Naive thymus-derived CD8-positive, alpha-beta T cell (primary cell): ENCODE measurements at regions not wholly inside any gene's neighbourhood (a gene's known extent, or its start where the extent isn't known, plus 50 kb on each side); places are given as distances from the start of the nearest gene placed in this dataset.

Source experiments
- ATAC-seq, 2 donors: fragments of 150-1000 bp; cut with Tn5 transposase in 1 of 2; sonication (Bioruptor Pico), chemical (Tn5 transposase) in 1 of 2; 1 replicate in 1 of 2; 2 replicates in 1 of 2; pipeline ENCODE4 v1.10.0; 2021; ENCODE audit warnings: mild to moderate bottlenecking in 2 of 2, moderate library complexity in 2 of 2
- POLR2A ChIA-PET: fragments of 350-600 bp; sonication (Branson Sonifier 250); formaldehyde crosslinking; loops from one replicate; lab custom pipeline; 2021; ENCODE audit warnings: antibody characterized with exemption; lab: Charles Lee
- DNase-seq, 10 donors: peaks; one replicate each; pipeline versions ENCODE4 v3.0.0 to v3.0.0-alpha.2; 2020 to 2022
- H3K27ac Mint-ChIP-seq, 10 donors: one replicate each; pipeline ENCODE4 v1.8.0; 2020 to 2022; ENCODE audit warnings: mild to moderate bottlenecking in 10 of 10, mixed read lengths in 10 of 10, moderate library complexity in 4 of 10, inconsistent platforms in 1 of 10
- H3K27me3 Mint-ChIP-seq, 5 donors: one replicate each; pipeline ENCODE4 v1.8.0; 2021 to 2022; ENCODE audit warnings: mixed read lengths in 5 of 5
- H3K36me3 Mint-ChIP-seq, 3 donors: one replicate each; pipeline ENCODE4 v1.8.0; 2020 to 2022; ENCODE audit warnings: mixed read lengths in 3 of 3, mild to moderate bottlenecking in 2 of 3, inconsistent platforms in 1 of 3
- H3K4me1 Mint-ChIP-seq, 4 donors: one replicate each; pipeline ENCODE4 v1.8.0; 2021 to 2022; ENCODE audit warnings: mixed read lengths in 4 of 4
- H3K4me3 Mint-ChIP-seq, 10 donors: one replicate each; pipeline ENCODE4 v1.8.0; 2020 to 2022; ENCODE audit warnings: mild to moderate bottlenecking in 10 of 10, mixed read lengths in 10 of 10, moderate library complexity in 6 of 10, inconsistent platforms in 1 of 10
- H3K9me3 Mint-ChIP-seq, 9 donors: one replicate each; pipeline ENCODE4 v1.8.0; 2020 to 2022; ENCODE audit warnings: mixed read lengths in 9 of 9, mild to moderate bottlenecking in 3 of 9, inconsistent platforms in 1 of 9, moderate library complexity in 1 of 9

DNA sequence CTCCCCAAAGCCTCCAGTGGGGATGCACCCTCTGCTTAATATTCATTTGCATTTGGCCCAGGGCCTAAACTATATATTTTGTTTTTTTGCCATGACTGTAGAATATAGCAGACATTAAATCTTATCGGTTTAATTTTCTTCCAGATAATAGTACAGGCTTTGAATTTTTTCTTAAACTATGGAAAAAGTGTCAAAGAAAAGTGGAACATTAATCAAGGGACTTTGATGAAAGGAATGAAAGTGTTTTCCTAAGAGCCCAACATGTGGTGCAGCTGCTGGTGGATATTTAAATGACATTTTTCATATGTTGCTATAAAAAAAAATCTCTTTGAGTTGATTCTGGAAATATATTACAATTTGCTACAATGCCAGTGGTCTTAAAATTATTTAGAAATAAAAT lies 346.8 kb downstream of the CYP26B1 start:
- Mint-ChIP-seq H3K4me3 (no peak overlapping the region), H3K4me1 (no peaks in the 10 kb centered on the region), H3K27ac (no peak overlapping the region), H3K9me3 (no peaks in the 10 kb centered on the region), H3K36me3 (no peaks in the 10 kb centered on the region), H3K27me3 (peaks cover 0 to 20% (median 5%) of the 10 kb centered on the region in 5 donors)
- DNase-seq (no peak), ATAC-seq (no peak)
- POLR2A ChIA-PET, result no interaction called here

DNA sequence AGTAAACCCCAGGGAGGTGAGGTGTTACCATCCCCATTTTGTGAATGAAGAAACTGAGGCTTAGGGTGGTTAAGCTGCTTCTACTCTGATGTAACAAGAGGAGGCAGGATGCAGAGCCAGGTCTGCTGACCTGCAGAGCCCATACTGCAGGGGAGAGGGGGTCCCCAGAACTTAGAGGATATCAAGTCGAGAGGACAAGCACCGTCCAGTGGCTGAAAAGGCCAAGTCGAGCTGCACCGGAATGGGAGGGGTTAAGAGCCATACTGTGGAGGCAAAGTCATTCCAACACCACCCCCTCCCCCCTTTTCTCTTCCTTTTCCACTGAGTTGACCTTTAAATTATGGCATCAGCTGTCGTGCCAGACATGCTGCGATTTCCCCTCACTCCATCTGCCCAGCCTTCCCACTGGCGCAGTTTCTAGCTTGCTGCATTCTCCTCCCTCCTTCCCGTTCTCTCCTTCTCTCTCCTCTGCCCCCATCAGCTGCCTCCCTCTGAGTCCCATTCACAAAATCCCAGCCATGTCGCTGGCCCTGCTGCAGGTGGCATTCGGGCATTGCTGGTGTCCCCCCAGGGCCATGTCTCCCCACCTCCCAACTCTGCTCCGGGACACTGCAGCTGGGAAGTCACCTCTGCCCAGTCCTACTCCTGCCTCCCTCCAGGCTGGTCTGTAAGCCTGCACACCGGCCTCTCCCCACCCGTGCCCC lies 346.9 kb downstream of the DYSF start:
- no peaks in the 10 kb centered on the region for H3K36me3 Mint-ChIP-seq
- no peaks in the 10 kb centered on the region for H3K4me1 Mint-ChIP-seq
- peak in 1 of 10 donors; percentile 34 for DNase-seq
- peak overlapping the region in 1 of 10 donors; percentile 81 for H3K27ac Mint-ChIP-seq
- H3K9me3 Mint-ChIP-seq, result no peaks in the 10 kb centered on the region
- H3K27me3 Mint-ChIP-seq, result peaks cover 0 to 20% (median 5%) of the 10 kb centered on the region in 5 donors
- no peak for ATAC-seq
- POLR2A ChIA-PET, result no interaction called here
- no peak overlapping the region for H3K4me3 Mint-ChIP-seq

DNA sequence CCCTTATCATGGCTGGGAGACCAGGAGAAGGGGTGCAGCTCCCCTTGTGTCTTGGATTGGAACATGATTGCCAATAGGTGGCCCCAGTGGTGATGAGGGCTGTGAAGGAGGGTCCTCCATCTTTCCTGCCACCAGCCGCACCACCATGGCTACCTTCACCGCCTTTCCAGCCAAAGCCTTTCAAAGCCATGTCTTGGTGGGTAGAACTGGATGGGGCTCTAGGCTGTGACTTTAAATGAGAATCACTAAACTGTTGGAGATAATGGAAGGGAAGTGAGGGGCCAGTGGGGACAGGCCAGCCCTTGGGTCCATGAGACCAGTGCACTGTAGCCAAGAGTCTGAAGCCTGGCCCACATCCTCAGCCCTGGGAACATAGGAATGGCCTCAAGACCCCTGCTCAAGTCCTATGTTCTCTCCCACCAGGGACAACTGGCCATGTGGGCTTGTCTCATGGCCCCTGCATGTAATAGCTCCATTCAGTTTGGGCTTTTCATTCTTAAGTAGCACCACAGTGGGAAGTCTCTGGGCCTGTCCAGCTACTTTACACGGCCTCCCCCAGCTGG lies 345.7 kb downstream of the DYSF start:
- no peaks in the 10 kb centered on the region for H3K9me3 Mint-ChIP-seq
- DNase-seq (no peak), ATAC-seq (no peak)
- H3K27ac Mint-ChIP-seq, result no peak overlapping the region
- POLR2A ChIA-PET, result no interaction called here
- peaks cover 0 to 17% (median 4%) of the 10 kb centered on the region in 5 donors for H3K27me3 Mint-ChIP-seq
- no peak overlapping the region for H3K4me3 Mint-ChIP-seq
- H3K36me3 Mint-ChIP-seq, result no peaks in the 10 kb centered on the region
- no peaks in the 10 kb centered on the region for H3K4me1 Mint-ChIP-seq

DNA sequence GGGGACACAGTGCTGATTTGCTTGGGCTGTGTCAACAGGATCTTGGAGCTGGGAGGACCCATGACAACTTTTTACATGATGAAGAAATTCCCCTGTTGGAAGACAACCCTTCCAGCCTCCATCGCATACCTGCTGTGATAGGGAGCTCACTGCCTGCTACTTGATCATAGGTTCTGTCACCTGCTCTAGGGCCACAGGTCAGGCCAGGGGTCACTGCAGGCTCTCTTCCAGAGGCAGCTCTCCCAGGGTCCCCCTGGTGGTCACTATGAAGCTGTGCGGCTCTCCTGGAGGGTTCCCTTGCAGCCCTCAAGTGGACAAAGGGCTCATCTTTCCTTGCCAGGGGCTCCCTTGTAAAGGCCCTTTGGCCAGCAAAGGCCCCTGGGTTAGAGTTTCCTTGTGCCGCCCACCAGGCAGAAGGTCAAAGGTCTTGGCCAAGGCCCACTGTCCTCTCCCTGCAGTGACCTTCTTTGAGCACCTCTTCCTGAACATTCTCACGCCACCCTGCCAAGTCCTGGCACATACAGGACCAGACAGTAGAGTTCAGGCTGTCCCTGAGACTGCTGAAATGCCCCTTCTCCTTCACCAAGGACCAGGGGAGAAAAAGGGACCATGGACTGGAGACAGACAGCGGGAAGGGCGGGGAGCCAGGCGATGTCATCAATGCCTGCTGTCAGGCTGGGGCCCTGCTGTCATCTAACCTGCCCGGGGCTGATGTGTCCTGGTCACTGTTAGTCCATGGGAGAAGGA lies 345.1 kb downstream of the DYSF start:
- Mint-ChIP-seq H3K36me3 (no peaks in the 10 kb centered on the region), H3K27ac (no peak overlapping the region), H3K4me1 (no peaks in the 10 kb centered on the region), H3K9me3 (no peaks in the 10 kb centered on the region), H3K4me3 (no peak overlapping the region), H3K27me3 (peaks cover 0 to 17% (median 4%) of the 10 kb centered on the region in 5 donors)
- ATAC-seq (no peak), DNase-seq (peak in 1 of 10 donors; percentile 5)
- POLR2A ChIA-PET, result no interaction called here

DNA sequence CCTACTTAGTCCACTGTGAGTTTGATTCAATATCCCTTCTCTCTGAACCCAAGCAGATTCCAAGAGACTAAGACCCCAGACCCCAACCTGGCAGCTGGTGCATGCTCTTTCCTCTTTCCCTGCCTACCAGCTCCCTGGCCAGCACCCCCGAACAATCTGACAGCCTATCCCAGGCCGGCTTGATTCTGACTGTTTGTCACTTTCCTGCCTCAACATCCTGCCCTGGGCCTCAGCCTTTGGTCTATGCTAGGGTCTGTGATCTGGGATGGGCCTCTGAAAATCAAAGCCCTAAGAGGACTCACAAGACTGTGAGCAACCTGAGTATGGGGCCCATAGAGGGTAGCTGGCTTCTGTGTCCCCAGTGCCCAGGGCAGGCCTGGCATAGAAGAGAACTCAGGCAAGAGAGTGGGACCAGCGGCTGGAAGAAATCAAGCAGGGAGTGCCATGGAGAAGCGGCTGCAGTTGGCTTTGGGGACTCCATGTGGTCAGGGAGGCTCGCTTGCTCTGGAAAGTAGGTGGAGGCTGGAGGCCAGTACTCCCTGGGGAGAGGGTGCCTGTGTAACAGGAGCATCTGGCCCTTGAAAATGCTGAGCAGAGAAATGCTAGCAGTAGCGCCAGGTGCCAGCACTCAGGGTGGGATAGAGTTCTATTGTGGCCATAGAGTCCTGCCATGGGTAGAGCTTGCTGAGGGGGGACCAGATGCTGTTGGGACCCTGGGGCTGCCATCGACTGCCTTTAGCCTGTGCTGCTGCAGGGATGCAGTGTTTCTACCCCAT lies 343.9 kb downstream of the DYSF start:
- ATAC-seq (no peak), DNase-seq (no peak)
- Mint-ChIP-seq H3K9me3 (no peaks in the 10 kb centered on the region), H3K27ac (no peak overlapping the region), H3K27me3 (peaks cover 0 to 12% (median 4%) of the 10 kb centered on the region in 5 donors), H3K4me1 (no peaks in the 10 kb centered on the region), H3K4me3 (no peak overlapping the region), H3K36me3 (no peaks in the 10 kb centered on the region)
- POLR2A ChIA-PET, result no interaction called here

DNA sequence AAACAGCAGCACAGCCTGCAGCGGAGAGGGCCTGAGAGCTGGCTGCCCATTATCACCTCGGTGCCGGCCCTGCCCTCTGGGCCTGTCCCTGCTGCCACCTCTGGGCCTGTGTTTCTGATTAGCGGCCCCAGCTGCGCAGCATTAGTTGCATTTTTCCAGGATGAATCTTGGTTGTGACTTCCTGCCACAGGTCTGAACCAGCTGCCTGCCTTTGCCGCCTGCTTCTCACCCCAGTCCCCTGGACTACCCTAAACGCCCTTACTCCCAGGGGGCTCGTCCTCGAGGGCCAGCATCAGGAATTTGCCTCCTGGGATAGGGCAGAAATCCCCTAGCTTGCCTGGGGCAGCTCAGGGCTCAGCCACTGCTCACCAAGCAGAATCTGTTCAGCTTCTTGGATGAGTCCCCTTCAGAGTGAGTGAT lies 342.8 kb downstream of the DYSF start:
- Mint-ChIP-seq H3K9me3 (no peaks in the 10 kb centered on the region), H3K4me1 (no peaks in the 10 kb centered on the region), H3K4me3 (no peak overlapping the region), H3K36me3 (no peaks in the 10 kb centered on the region), H3K27me3 (peaks cover 0 to 8% (median 2%) of the 10 kb centered on the region in 5 donors), H3K27ac (no peak overlapping the region)
- DNase-seq (no peak), ATAC-seq (no peak)
- POLR2A ChIA-PET, result no interaction called here

DNA sequence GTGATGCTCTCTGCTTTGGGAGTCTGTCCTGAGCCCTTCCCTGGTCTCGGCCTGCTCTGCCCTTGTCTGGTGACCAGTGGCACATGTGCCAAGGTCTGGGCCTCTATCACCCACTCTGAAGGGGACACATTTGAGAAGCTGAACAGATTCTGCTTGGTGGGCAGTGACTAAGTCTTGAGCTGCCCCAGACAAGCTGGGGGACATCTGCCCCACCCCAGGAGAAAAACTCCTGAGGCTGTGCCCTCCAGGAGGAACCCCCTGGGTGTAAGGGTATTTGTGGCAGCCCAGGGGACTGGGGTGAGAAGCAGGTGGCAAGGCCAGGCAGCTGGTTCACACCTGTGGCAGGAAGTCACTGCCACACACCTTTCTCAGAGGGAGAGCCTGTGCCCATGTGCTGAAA lies 342.1 kb downstream of the DYSF start:
- Mint-ChIP-seq H3K9me3 (no peaks in the 10 kb centered on the region), H3K27ac (no peak overlapping the region), H3K27me3 (peaks cover 0 to 6% (median 2%) of the 10 kb centered on the region in 5 donors), H3K36me3 (no peaks in the 10 kb centered on the region), H3K4me1 (no peaks in the 10 kb centered on the region), H3K4me3 (no peak overlapping the region)
- ATAC-seq, result peak in 1 of 2 donors; percentile 24
- POLR2A ChIA-PET, result no interaction called here
- no peak for DNase-seq

DNA sequence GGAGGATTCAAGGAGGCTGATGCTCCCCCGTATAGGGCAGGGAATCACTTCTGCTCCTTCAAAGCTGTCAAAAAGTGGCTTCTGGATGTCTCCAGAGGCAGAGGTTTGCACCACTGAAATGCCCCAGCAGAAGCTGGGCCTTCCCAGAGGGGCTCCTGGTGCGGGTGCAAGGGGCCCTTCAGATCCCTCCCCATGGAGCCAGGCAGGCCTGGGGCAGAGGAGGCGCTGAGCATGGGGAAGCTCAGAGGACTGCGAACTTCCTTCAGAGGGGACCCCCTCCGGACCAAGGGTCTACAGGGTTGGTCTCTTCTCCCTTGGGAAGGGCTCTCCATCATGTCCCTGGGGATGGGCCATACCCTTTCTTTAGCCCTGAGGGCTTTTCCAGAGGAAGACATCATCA lies 341.2 kb downstream of the DYSF start:
- Mint-ChIP-seq H3K36me3 (no peaks in the 10 kb centered on the region), H3K9me3 (no peaks in the 10 kb centered on the region), H3K4me3 (no peak overlapping the region), H3K27me3 (peaks cover 0 to 6% (median 0%) of the 10 kb centered on the region in 5 donors), H3K27ac (no peak overlapping the region), H3K4me1 (no peaks in the 10 kb centered on the region)
- DNase-seq (no peak), ATAC-seq (no peak)
- POLR2A ChIA-PET, result no interaction called here

DNA sequence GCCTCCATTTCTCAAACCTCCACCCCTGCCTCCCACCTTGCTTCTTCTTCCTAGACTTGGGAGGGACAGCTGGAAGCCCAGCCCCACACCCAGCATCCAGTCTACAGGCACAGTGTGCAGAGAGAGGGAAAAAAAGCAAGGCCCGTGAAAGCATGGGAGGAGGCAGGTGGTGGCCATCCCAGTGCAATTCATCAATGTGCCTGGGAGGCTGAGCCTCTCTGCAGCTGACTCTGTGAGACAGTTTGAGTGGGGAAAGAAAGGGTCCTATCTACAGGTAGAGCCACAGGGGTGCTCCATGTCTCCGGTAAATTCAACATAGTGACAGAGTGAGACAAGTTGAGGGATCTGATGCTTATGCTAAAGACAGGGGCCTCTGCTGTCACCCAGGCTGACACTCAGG lies 340.6 kb downstream of the DYSF start:
- H3K9me3 Mint-ChIP-seq, result no peaks in the 10 kb centered on the region
- H3K27me3 Mint-ChIP-seq, result peaks cover 0 to 2% (median 0%) of the 10 kb centered on the region in 5 donors
- DNase-seq (no peak), ATAC-seq (no peak)
- H3K4me1 Mint-ChIP-seq, result no peaks in the 10 kb centered on the region
- H3K4me3 Mint-ChIP-seq, result no peak overlapping the region
- H3K27ac Mint-ChIP-seq, result no peak overlapping the region
- POLR2A ChIA-PET, result no interaction called here
- H3K36me3 Mint-ChIP-seq, result no peaks in the 10 kb centered on the region

DNA sequence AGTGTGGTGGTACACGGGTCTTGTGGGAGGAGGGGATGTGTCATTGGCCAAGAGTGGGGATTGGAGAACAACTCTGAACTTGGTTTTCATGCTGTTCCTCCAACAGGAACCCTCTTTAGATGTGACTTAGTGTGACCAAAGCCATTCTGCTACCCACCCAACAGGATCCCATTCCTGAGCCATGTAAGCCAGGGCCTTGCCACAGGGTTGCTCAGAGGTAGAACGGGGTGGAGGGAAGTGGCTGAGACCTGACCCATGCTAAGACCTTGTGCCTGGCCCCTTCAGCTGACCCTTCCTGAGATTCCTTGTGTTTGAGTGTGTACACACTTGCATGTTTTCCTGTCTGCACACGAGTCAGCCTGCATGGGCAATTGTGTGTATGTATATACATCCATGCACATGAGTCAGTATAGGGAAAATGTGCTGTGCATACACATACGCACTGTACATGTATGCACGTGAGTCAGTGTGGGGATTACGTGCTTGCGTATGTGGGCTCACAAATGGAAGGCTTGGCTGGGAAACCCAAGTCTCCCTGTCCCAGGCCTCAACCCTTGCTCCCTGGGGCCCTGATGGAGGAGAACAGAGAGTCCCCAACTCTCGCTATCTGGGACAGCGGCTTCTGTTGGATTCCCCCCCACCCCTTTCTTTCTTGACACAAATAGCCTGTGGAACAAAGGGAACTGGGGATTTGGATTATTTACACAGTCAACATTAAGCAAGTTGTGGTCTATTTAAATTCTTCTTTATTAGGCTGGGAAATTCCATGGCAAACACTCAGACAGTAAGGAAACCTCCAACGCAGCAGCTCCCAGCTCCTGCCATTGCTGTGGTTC lies 339.8 kb downstream of the DYSF start:
- Mint-ChIP-seq H3K27ac (no peak overlapping the region), H3K4me1 (no peaks in the 10 kb centered on the region), H3K27me3 (peaks cover 0 to 2% (median 0%) of the 10 kb centered on the region in 5 donors), H3K4me3 (no peak overlapping the region), H3K9me3 (no peaks in the 10 kb centered on the region), H3K36me3 (no peaks in the 10 kb centered on the region)
- ATAC-seq, result no peak
- no peak for DNase-seq
- POLR2A ChIA-PET, result no interaction called here

DNA sequence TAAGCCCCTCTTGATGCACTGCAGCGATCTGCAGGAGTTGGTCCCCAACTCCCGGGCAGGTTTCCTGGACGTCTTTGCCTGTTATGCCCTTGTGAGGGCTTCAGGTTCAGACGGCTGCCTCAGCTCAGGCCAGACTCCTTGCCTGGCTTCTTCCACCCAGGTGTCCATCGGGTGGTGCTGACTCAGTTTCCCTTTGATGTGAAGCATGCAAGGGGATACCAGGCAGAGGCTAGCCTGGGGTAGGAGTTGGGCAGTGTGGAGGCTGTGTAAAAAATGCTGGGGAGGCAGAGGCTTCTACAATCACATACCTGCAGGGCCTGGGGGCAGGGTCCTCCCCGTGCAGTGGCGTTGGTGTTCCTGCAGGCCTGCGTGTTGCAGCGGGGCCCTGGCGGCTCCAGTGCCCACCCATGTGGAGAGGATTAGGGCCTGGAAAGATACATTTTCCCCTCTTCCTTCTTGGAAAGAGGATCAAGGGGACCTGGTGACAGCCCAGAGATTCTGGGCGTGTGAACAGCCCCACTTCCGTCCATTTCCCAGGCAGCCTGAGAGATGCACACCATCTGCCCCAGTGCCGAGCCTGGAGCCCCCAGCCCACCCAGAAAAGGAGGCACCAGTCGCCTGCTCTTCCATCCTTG lies 338.3 kb downstream of the DYSF start:
- no peak for ATAC-seq
- Mint-ChIP-seq H3K9me3 (no peaks in the 10 kb centered on the region), H3K27ac (no peak overlapping the region)

DNA sequence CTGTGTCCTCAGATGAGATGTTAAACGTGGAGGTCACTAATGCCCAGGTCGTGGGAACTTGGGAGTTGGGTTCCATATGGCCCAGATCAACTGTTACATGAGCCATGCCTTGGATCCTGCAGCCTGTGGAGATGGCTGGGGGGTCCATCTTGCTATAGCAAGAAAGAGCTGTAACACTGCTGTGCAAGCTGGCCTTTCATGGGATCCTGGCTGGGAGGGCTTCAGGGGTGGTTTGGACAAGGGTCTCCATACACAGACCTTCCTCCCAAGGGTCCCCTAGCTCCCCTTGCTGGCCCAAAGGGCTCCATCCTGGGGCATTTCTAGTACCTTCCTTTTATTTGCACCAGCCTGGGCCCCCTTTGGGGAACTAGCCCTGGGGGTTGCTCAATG lies 337.7 kb downstream of the DYSF start:
- Mint-ChIP-seq H3K4me3 (no peak overlapping the region), H3K9me3 (no peaks in the 10 kb centered on the region), H3K4me1 (no peaks in the 10 kb centered on the region), H3K36me3 (no peaks in the 10 kb centered on the region), H3K27ac (no peak overlapping the region), H3K27me3 (peaks cover 0 to 11% (median 2%) of the 10 kb centered on the region in 5 donors)
- no peak for ATAC-seq
- POLR2A ChIA-PET, result no interaction called here
- DNase-seq, result no peak

More for the DNA sequence above, 338.3 kb downstream of the DYSF start:
- Mint-ChIP-seq H3K4me3 (no peak overlapping the region), H3K36me3 (no peaks in the 10 kb centered on the region), H3K27me3 (peaks cover 0 to 5% (median 0%) of the 10 kb centered on the region in 5 donors), H3K4me1 (no peaks in the 10 kb centered on the region)
- POLR2A ChIA-PET, result no interaction called here
- DNase-seq, result no peak
